K562 (cell line): ENCODE measurements at regions not wholly inside any gene's neighbourhood (a gene's known extent, or its start where the extent isn't known, plus 50 kb on each side); places are given as distances from the start of the nearest gene placed in this dataset.

ENCODE experiments used
- ARHGAP35 ChIP-seq: fragments of 450-650 bp; IDR thresholded peaks from 2 replicates; pipeline ENCODE4 v1.6.1; 2018; ENCODE audit not compliant: partially characterized antibody
- ELF1 ChIP-seq: fragments of 200-800 bp; sonication (Bioruptor generic); IDR thresholded peaks from 2 replicates; pipeline ENCODE4 v1.6.1; 2016; ENCODE audit warnings: missing genetic modification characterization, missing compliant biosample characterization
- ETS2 ChIP-seq: IDR thresholded peaks from 2 replicates; pipeline ENCODE4 v1.6.1; 2016; ENCODE audit warnings: borderline replicate concordance, missing genetic modification characterization, mild to moderate bottlenecking, moderate library complexity, missing compliant biosample characterization; ENCODE audit not compliant: poor library complexity, severe bottlenecking
- EWSR1 ChIP-seq: fragments of 450-650 bp; IDR thresholded peaks from 2 replicates; pipeline ENCODE4 v1.6.1; 2018; ENCODE audit warnings: borderline replicate concordance, mild to moderate bottlenecking, low read depth, moderate library complexity; ENCODE audit not compliant: partially characterized antibody
- HDGF ChIP-seq: fragments of 450-650 bp; IDR thresholded peaks from 2 replicates; pipeline ENCODE4 v1.6.1; 2016
- HIVEP1 ChIP-seq: fragments of 250-450 bp; sonication (Bioruptor Pico); IDR thresholded peaks from 2 replicates; pipeline ENCODE4 v1.4.0; 2020; ENCODE audit warnings: mild to moderate bottlenecking
- POLR2AphosphoS2 ChIP-seq: IDR thresholded peaks from 2 replicates; pipeline ENCODE4 v1.6.1; 2012; ENCODE audit warnings: low read length, improper control_type of control experiment
- SMARCC2 ChIP-seq: fragments of 450-650 bp; IDR thresholded peaks from 2 replicates; pipeline ENCODE4 v1.6.1; 2017; ENCODE audit warnings: antibody characterized with exemption, moderate library complexity, mild to moderate bottlenecking, low read depth
- SNRNP70 ChIP-seq: fragments of 200-400 bp; formaldehyde crosslinking; optimal IDR thresholded peaks from 2 replicates; pipeline ENCODE3; 2017; ENCODE audit warnings: low read depth, low read length
- TCF7L2 ChIP-seq: fragments of 150-350 bp; IDR thresholded peaks from 2 replicates; pipeline ENCODE4 v1.6.1; 2016; ENCODE audit warnings: low read depth, mild to moderate bottlenecking, low read length, moderate library complexity
- TF ChIP-seq, protein P1 (sequence below): fragments of 200-600 bp; sonication (generic); IDR thresholded peaks from one replicate; pipeline ENCODE4 v1.6.1; 2012; ENCODE audit warnings: mild to moderate bottlenecking, low read depth, low read length, inconsistent platforms
- TF ChIP-seq, protein P2 (sequence below): sonication (generic); formaldehyde crosslinking; IDR thresholded peaks from 2 replicates; pipeline ENCODE4 v1.8.1; 2022; ENCODE audit warnings: missing genetic modification reagents
- TF ChIP-seq, protein P3 (sequence below), 2 experiments: fragments of 250-450 bp in 1 of 2; fragments of 450-650 bp in 1 of 2; sonication (Bioruptor Pico) in 1 of 2; IDR thresholded peaks; 2 replicates each; pipeline versions ENCODE4 v1.6.1 to v1.8.0; 2016 to 2021; ENCODE audit warnings: mild to moderate bottlenecking in 2 of 2, moderate library complexity in 2 of 2, missing compliant biosample characterization in 1 of 2, missing genetic modification characterization in 1 of 2
- TF ChIP-seq, protein P4 (sequence below): IDR thresholded peaks from 2 replicates; pipeline ENCODE4 v1.6.1; 2012; ENCODE audit warnings: low read depth, low read length, improper control_type of control experiment, borderline replicate concordance

DNA sequence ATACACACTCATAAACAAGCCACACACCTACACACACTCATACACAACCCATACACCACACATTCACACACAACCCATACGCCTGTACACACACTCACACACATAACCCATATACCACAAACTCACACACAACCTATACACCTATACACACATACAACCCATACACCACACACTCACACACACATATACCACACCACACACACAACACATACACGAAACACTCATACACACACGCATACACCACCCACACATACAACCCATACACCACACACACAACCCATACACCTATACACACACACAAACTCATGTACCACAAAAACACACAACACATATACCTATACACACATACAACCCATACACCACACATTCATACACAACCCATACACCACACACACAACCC is 164.3 kb downstream of the TMEM121 start (continued):
- TF ChIP-seq, protein P1, sequence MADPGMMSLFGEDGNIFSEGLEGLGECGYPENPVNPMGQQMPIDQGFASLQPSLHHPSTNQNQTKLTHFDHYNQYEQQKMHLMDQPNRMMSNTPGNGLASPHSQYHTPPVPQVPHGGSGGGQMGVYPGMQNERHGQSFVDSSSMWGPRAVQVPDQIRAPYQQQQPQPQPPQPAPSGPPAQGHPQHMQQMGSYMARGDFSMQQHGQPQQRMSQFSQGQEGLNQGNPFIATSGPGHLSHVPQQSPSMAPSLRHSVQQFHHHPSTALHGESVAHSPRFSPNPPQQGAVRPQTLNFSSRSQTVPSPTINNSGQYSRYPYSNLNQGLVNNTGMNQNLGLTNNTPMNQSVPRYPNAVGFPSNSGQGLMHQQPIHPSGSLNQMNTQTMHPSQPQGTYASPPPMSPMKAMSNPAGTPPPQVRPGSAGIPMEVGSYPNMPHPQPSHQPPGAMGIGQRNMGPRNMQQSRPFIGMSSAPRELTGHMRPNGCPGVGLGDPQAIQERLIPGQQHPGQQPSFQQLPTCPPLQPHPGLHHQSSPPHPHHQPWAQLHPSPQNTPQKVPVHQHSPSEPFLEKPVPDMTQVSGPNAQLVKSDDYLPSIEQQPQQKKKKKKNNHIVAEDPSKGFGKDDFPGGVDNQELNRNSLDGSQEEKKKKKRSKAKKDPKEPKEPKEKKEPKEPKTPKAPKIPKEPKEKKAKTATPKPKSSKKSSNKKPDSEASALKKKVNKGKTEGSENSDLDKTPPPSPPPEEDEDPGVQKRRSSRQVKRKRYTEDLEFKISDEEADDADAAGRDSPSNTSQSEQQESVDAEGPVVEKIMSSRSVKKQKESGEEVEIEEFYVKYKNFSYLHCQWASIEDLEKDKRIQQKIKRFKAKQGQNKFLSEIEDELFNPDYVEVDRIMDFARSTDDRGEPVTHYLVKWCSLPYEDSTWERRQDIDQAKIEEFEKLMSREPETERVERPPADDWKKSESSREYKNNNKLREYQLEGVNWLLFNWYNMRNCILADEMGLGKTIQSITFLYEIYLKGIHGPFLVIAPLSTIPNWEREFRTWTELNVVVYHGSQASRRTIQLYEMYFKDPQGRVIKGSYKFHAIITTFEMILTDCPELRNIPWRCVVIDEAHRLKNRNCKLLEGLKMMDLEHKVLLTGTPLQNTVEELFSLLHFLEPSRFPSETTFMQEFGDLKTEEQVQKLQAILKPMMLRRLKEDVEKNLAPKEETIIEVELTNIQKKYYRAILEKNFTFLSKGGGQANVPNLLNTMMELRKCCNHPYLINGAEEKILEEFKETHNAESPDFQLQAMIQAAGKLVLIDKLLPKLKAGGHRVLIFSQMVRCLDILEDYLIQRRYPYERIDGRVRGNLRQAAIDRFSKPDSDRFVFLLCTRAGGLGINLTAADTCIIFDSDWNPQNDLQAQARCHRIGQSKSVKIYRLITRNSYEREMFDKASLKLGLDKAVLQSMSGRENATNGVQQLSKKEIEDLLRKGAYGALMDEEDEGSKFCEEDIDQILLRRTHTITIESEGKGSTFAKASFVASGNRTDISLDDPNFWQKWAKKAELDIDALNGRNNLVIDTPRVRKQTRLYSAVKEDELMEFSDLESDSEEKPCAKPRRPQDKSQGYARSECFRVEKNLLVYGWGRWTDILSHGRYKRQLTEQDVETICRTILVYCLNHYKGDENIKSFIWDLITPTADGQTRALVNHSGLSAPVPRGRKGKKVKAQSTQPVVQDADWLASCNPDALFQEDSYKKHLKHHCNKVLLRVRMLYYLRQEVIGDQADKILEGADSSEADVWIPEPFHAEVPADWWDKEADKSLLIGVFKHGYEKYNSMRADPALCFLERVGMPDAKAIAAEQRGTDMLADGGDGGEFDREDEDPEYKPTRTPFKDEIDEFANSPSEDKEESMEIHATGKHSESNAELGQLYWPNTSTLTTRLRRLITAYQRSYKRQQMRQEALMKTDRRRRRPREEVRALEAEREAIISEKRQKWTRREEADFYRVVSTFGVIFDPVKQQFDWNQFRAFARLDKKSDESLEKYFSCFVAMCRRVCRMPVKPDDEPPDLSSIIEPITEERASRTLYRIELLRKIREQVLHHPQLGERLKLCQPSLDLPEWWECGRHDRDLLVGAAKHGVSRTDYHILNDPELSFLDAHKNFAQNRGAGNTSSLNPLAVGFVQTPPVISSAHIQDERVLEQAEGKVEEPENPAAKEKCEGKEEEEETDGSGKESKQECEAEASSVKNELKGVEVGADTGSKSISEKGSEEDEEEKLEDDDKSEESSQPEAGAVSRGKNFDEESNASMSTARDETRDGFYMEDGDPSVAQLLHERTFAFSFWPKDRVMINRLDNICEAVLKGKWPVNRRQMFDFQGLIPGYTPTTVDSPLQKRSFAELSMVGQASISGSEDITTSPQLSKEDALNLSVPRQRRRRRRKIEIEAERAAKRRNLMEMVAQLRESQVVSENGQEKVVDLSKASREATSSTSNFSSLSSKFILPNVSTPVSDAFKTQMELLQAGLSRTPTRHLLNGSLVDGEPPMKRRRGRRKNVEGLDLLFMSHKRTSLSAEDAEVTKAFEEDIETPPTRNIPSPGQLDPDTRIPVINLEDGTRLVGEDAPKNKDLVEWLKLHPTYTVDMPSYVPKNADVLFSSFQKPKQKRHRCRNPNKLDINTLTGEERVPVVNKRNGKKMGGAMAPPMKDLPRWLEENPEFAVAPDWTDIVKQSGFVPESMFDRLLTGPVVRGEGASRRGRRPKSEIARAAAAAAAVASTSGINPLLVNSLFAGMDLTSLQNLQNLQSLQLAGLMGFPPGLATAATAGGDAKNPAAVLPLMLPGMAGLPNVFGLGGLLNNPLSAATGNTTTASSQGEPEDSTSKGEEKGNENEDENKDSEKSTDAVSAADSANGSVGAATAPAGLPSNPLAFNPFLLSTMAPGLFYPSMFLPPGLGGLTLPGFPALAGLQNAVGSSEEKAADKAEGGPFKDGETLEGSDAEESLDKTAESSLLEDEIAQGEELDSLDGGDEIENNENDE, result no peak
- no peak for TF ChIP-seq HDGF
- no peak for TF ChIP-seq ARHGAP35
- TF ChIP-seq, protein P2, sequence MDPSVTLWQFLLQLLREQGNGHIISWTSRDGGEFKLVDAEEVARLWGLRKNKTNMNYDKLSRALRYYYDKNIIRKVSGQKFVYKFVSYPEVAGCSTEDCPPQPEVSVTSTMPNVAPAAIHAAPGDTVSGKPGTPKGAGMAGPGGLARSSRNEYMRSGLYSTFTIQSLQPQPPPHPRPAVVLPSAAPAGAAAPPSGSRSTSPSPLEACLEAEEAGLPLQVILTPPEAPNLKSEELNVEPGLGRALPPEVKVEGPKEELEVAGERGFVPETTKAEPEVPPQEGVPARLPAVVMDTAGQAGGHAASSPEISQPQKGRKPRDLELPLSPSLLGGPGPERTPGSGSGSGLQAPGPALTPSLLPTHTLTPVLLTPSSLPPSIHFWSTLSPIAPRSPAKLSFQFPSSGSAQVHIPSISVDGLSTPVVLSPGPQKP (CRISPR knock-in tag), result no peak
- no peak for TF ChIP-seq ETS2 (tag)
- no peak for TF ChIP-seq SMARCC2
- TF ChIP-seq SNRNP70, result no peak
- TF ChIP-seq TCF7L2, result no peak
- TF ChIP-seq POLR2AphosphoS2, result no peak
- no peak for TF ChIP-seq EWSR1
- no peak for TF ChIP-seq ELF1
- TF ChIP-seq, protein P3, sequence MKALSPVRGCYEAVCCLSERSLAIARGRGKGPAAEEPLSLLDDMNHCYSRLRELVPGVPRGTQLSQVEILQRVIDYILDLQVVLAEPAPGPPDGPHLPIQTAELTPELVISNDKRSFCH (CRISPR knock-in tag; IDR thresholded peaks at IDR 0.05), result no peak
- TF ChIP-seq, protein P3 (tag; IDR thresholded peaks at IDR 0.05), result no peak
- TF ChIP-seq HIVEP1, result no peak
- TF ChIP-seq, protein P4, sequence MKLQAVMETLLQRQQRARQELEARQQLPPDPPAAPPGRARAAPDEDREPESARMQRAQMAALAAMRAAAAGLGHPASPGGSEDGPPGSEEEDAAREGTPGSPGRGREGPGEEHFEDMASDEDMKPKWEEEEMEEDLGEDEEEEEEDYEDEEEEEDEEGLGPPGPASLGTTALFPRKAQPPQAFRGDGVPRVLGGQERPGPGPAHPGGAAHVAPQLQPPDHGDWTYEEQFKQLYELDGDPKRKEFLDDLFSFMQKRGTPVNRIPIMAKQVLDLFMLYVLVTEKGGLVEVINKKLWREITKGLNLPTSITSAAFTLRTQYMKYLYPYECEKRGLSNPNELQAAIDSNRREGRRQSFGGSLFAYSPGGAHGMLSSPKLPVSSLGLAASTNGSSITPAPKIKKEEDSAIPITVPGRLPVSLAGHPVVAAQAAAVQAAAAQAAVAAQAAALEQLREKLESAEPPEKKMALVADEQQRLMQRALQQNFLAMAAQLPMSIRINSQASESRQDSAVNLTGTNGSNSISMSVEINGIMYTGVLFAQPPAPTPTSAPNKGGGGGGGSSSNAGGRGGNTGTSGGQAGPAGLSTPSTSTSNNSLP, result no peak
